HG02588 (cell line): ENCODE measurements at regions not wholly inside any gene's neighbourhood (a gene's known extent, or its start where the extent isn't known, plus 50 kb on each side); places are given as distances from the start of the nearest gene placed in this dataset.
"Not testable (repeated sequence)": the region's sequence is repeated elsewhere in the genome, so short reads cannot be mapped to it uniquely, and the experiment has no call there.

ENCODE experiments used
- ATAC-seq: cut with Tn5 transposase; IDR thresholded peaks from one replicate; pipeline ENCODE4 v1.9.1; 2021; ENCODE audit warnings: mild to moderate bottlenecking, moderate library complexity; ENCODE audit not compliant: unreplicated experiment

GRCh38 chr17:45554479-45554878 lies 64.0 kb upstream of the PLEKHM1 start:
- not testable (repeated sequence) for ATAC-seq

GRCh38 chr17:45558821-45559220 lies 68.3 kb upstream of the PLEKHM1 start:
- ATAC-seq: not testable (repeated sequence)

DNA sequence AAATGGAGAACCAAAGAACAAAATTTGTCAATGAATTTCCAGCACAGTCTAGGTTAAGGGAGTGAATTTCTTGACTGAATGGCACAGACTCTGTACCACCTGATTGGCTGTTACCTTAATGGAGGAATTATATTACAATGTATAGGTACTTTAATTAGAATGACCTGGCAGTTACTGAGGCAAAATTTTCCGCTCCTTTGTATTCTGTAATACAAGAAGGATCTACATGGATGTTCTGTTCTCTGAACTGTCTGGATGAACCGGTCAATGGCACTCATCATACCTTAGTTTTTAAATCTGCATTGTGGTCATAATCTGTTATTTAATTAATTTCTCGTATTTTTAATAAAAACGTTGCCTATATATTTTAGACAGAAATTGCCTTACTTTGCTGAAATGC lies 72.3 kb upstream of the PLEKHM1 start:
- ATAC-seq: not testable (repeated sequence)

- ATAC-seq: not testable (repeated sequence)
These were observed 72.8 kb upstream of the PLEKHM1 start for GRCh38 chr17:45563283-45563682.

DNA sequence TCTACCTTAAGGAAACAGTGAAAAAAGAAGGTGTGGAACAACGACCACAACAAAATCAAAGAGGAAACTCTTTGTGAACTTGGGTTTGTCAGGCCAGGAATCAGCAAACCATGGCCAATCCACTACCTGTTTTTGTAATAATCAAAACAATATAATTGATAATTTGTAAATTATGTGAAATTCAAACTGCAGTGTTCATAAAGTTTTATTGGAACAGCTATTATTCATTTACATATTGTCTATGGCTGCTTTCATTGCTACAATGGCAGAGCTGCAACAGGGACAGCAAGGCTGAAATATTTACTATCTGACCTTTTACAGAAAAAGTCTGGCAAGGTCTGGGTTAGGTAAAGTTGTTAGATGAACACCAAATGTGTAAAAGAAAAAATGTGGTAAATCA lies 77.8 kb upstream of the PLEKHM1 start:
- ATAC-seq: not testable (repeated sequence)

- ATAC-seq: not testable (repeated sequence)
These were observed 82.8 kb upstream of the PLEKHM1 start for GRCh38 chr17:45573326-45573725.

GRCh38 chr17:45573924-45574770 lies 83.6 kb upstream of the PLEKHM1 start:
- no peak for ATAC-seq

DNA sequence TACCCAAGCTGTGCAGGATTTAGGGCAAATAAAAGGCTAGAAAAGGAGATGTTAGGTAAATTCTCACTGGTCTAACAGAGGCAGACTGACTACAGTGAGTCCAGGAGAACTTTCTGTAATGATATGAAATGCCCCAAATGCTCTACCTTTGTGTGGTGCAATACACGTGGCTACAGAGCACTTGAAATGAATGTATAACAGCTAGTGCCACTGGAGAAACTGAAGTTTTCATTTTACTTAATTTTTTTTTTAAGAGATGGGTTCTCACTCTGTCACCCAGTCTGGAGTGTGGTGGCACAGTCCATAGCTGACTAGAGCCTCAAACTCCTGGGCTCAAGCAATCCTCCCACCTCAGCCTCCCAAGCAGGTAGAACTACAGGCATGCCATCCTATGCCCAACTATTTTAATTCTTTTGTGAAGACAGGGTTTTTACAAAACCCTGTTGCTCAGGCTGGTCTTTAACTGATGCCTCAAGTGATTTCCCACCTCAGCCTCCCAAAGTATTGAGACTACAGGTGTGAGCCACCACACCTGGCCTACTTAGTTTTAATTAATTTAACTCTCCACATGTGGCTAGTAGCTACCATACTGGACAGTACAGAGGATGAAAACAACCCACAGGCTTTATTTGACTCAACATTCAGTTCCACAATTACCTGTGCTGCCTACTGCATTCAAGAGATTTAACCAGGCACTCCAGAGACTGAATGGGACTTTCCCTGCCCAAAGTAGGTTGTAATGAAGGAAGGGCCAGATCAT lies 84.8 kb upstream of the PLEKHM1 start:
- no peak for ATAC-seq

GRCh38 chr17:45576527-45577307 lies 86.2 kb upstream of the PLEKHM1 start:
- ATAC-seq: not testable (repeated sequence)

DNA sequence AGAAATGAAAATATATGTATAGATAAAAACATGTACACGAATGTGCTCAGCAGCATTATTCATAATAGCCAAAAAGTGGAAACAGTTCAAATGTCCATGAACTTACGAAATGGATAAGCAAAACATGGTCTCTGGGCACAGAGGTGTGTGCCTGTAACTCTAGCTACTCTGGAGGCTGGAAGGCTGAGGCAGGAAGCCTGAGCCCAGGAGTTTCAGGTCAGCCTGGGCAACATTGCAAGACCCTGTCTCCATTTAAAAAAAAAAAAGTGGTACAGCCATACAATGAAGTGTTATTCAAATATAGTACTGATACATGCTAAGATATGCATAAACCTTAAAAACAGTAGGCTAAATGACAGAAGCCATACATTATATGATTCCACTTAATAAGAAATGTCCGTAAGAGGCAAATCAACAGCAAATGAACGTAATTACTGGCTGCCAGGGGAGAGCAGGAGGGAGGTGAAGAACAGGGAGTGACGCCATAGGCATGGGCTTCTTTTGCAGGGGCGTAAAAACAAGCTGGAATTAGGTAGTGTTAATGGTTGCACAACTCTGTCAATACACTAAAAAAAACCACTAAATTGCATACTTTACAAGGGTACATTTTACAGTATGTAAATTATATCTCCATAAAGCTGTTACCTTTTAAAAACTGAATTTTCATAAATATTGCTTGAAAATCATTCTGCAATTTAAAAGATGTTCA lies 87.2 kb upstream of the PLEKHM1 start:
- ATAC-seq: no peak

DNA sequence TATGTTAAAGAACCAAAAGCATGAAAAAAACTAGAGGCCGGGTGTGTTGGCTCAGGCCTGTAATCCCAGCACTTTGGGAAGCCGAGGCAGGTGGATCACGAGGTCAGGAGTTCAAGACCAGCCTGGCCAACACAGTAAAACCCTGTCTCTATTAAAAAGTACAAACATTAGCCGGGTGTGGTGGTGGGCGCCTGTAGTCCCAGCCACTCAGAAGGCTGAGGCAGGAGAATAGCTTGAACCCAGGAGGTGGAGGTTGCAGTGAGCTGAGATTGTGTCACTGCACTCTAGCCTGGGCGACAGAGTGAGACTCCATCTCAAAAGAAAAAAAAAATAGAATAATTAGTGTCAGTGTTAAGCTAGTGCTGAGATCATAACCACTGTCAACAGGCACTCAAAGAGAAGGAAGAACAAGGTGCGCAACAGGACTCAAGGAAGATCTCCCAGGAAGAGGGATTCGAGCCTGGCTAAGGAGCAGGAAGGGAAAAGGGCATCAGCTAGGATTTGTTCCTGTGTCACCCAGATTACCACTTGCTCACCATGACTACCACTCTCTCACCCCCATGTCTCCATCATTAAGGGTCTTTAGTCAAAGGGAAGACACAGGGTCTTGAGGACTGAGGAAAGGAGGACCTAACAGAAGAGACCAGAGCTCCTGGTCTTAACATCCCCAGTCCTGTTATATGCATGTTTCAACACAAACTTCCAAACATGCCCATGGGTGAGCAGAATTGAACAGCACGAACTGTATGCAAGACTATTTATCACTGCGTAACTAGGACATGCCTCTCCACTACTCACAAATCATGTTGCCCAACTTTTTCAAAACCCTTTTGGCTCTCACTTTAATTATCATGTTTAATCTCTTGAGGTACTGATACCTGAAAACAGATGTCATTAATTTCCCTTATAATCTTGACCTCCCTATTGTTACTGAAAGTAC lies 88.3 kb upstream of the PLEKHM1 start:
- ATAC-seq: no peak

DNA sequence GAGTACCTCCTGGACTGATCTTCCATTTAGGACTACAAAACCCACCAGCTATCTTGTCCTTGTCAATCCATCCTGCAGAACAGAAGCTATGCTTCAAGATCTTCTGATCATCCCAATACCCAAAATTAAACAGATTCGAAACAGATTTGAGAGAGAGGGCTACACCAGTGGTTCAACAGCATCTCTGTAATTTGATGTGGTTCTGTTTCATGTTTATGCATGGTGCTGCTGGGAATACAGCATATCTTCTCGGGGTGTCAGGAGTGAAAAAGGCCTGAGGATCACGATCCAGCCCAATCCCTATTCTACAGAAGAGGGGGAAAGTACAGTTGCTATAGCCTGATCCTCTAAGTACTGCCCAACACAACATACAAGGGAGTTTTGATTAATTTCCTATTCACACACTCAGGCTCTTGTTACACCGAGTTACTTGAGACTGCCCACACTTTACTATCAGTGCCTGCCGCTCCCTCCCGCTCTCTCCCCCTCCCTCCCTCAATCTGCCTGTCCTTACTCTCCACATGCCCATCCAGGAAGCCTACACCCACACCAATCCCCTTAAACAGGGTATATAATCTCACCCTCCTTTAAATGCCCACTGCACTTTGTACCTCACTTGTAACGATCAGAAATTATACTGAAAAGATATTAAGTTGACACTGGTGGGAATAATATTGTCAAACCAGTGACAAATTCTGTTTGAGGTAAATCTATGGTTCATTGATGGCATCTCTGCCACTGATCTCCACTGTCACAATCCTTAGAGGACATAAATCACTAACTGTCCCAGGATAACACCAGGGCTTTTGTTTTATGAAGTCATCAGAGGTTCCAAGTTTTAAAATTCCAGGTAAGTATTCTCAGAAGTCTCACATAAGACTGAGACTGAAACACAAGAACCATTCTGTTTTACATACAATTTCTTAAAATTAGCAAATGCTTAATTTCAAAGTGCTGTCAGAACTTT lies 89.3 kb upstream of the PLEKHM1 start:
- no peak for ATAC-seq

- no peak for ATAC-seq
These were observed 90.4 kb upstream of the PLEKHM1 start for GRCh38 chr17:45580924-45581323.

DNA sequence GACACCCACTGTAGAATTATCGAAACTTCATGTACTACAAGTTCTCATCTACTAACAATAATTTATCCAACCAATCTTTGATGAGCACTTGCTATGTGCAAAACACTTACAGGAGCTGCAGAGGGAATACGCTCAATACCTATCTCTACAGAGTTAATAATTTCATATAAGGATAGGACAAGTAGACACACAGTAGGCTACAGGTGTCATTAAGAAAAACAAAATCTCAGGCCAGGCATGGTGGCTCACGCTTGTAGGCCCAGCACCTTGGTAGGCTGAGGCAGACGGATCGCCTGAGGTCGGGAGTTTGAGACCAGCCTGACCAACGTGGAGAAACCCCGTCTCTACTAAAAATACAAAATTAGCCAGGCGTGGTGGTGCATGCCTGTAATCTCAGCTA lies 91.3 kb upstream of the PLEKHM1 start:
- ATAC-seq: no peak

DNA sequence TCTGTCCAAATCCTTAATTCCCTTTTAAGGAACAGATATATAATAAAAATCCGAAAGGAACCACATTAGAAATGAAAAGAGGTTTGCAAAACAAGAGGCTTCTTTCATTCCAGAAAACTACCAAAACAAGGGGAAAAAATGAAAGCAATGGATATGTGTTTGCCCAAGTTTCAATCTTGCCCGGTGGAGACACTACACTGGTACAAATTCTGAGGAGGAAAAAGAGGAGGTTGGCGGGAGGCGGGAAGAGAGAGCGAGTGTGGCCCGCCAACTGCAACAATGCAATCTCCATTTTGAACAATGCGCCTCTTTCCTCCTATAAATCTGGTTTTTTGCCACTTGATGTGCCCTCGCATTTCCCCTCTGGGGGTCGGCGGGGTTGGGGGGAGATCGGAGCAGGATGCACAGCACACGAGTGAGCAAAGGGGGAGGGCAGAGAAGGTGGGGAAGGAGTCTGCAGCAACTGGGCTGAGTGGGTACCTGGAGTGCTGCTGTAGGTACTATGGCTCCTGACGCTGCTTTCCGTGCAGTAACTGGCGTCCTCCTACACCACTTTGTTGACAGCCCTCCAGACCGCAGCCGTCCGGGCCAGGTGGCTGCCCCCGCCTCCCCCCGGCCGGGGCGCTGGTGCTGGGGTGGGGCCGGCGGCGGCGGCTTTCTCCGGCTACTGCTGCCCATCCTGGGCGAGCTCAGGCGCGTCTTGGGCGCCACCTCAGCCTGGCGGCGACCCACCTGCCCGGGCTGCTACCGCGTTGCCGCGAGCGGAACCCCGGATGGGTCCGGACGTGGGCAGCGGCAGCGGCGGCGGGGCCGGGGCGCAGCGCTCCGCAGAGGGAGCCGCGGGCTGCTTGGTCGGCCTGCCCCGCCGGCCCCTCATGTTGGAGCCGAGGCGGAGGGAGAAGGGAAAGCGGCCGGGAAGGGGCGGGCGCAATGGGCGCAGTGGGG lies 93.8 kb upstream of the PLEKHM1 start:
- ATAC-seq: peak; percentile 57

DNA sequence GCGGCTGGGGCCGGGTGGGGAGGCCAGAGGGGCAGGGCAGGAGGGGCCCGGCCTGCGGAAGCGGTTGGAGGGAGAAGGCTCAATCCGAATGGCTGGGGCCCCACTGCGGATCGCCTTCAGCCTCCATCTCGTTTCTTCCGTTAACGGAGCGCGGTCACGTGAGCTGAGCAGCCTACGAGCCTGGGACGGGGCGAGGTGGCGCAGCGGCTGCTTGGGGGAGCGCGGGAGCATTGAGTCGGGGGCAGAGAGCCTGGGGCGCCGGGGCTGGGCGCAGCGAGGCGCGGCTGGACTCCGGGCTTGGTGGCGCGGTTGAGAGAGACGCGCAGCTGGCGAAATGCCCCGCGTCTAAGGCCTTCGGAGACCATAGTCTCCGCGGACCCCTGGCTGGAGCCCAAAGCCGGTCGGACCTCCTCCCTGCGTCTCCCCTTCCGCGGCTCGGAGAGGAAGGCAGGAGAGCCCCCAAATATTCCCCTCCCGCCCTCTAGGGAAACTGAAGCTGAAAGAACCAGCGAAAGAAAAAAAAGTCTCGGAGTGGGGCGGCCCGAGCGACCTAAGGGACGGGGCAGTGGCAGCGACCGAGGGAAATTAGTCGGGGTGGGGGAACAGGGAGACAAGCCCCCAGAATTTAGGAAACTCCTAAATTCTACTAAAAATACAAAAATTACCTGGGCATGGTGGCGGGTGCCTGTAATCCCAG lies 94.7 kb upstream of the PLEKHM1 start:
- peak; percentile 66 for ATAC-seq
